GM12872 (cell line): ENCODE measurements at regions not wholly inside any gene's neighbourhood (a gene's known extent, or its start where the extent isn't known, plus 50 kb on each side); places are given as distances from the start of the nearest gene placed in this dataset.

Source experiments
- CTCF ChIP-seq: IDR thresholded peaks from 3 replicates; pipeline ENCODE4 v1.5.1; 2011; ENCODE audit warnings: low read depth, mild to moderate bottlenecking, low read length, moderate library complexity; ENCODE audit not compliant: insufficient read depth

DNA sequence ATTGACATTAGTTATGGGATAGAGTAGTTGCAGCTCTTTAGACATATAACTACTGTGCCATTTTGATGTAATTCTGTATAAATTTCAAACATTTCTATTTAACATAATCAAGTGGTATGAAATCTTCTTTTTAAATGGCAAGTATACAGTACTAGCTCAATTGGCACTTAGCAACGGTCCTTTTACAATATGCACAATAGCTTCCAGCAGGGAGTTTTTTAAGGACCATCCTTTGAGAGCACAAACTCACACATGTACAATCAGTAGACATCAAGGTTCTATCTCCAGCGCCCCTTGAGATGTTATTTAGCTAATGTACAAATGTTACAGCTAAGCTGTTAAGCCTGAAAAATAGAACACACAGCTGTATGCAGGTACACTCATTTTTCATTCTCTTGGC is 480.7 kb downstream of the TFEC start:
- no peak for TF ChIP-seq CTCF

GRCh38 chr7:115548756-115549155 is 481.8 kb downstream of the TFEC start:
- TF ChIP-seq CTCF, result no peak

GRCh38 chr7:115546790-115547189 is 483.8 kb downstream of the TFEC start:
- no peak for TF ChIP-seq CTCF

- no peak for TF ChIP-seq CTCF
Observed at GRCh38 chr7:115533785-115534184, 496.8 kb downstream of the TFEC start.

- TF ChIP-seq CTCF, result no peak
Observed at GRCh38 chr7:115526278-115526677, 504.3 kb downstream of the TFEC start.

GRCh38 chr7:115522174-115522573 is 508.4 kb downstream of the TFEC start:
- TF ChIP-seq CTCF, result no peak

DNA sequence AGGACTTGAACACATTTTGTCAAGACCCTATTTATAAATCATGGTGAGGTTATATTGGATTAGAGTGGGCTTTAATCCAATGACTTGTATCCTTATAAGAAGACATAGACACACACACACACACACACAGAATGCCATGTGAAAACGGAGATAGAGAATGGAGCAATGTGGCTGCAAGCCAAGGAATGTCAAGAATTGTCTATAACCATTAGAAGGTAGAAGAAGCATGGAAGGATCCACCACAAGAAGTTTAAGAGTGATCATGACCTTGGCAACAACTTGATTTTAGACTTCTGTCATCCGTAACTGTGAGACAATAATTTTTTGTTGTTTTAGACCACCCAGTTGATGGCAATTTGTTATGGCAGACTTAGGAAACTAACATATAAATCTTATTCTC is 514.2 kb downstream of the TFEC start:
- TF ChIP-seq CTCF, result no peak

DNA sequence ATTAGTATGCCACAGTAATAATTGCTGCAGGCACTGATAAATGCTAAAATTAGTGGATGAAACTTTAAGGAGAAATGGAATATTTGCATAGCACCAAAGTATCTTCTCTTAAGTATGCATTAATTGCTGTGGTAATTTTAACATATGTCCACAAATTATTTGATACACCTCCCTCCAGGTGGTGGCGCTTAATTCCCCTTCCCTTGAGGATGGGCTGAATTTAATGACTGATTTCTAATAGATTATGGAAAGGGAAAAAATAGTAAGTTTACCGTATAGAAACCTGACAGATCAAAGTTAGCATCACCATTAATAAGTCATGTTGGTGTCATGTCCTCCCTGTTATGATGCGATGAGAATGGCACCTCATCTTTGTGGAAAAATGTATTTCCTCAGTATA is 519.2 kb downstream of the TFEC start:
- TF ChIP-seq CTCF, result no peak
